ENCODE measurements at regions not wholly inside any gene's neighbourhood (a gene's known extent, or its start where the extent isn't known, plus 50 kb on each side); places are given as distances from the start of the nearest gene placed in this dataset.

DNA sequence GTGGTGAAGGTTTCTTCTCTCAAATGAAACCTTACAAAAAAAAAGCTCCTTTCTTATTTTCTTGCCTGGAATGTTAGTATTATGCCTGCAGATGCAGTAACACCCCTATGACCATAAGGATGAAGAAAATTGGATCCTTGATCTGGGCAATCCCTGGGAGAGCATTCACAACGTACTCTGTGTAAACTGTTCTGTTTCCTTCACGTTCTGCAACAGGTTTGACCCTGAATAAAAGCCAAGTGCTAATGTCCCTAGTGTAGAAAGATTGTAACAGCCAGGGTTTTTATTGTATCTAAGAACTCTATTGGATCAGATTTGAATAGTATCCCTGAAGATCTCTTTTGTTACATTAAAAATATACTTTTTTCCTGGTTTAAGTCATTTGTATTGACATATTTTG lies 1639.6 kb upstream of the ACO1 start:
- intact Hi-C loops (cut with micrococcal nuclease): no loop called here
- H3K27me3 ChIP-seq (ENCODE audit: low read depth): no peaks in the 10 kb centered on the region
- H3K27ac ChIP-seq (replicated peaks): no peak overlapping the region
- no peak overlapping the region for H3K4me3 ChIP-seq
- no peaks in the 10 kb centered on the region for H3K9me3 ChIP-seq (replicated peaks)
- H3K36me3 ChIP-seq: no peaks in the 10 kb centered on the region
- H3K4me1 ChIP-seq: no peaks in the 10 kb centered on the region
- DNase-seq: no peak
- TF ChIP-seq, protein P1, sequence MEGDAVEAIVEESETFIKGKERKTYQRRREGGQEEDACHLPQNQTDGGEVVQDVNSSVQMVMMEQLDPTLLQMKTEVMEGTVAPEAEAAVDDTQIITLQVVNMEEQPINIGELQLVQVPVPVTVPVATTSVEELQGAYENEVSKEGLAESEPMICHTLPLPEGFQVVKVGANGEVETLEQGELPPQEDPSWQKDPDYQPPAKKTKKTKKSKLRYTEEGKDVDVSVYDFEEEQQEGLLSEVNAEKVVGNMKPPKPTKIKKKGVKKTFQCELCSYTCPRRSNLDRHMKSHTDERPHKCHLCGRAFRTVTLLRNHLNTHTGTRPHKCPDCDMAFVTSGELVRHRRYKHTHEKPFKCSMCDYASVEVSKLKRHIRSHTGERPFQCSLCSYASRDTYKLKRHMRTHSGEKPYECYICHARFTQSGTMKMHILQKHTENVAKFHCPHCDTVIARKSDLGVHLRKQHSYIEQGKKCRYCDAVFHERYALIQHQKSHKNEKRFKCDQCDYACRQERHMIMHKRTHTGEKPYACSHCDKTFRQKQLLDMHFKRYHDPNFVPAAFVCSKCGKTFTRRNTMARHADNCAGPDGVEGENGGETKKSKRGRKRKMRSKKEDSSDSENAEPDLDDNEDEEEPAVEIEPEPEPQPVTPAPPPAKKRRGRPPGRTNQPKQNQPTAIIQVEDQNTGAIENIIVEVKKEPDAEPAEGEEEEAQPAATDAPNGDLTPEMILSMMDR (IDR thresholded peaks at IDR 0.05; ENCODE audit: borderline replicate concordance): no peak

DNA sequence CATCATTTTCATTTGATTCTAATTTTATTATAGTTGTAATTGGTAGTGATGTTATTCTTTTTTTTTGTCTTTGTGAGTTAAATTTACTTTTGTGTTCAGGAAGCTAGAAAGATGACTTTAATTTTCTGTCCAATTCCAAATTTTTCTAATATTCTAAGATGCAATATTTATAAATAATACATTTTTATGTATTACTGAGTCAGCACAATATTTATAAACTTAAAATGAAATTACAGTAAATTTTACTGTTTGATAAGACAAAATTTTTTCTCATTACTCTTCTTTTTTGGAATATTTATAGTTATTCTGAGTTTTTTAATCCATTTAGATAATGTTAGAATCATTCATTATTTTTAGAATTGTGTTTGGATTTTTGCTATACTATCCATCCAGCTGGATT lies 1637.9 kb upstream of the ACO1 start:
- Histone ChIP-seq H3K9me3 (replicated peaks) (no peaks in the 10 kb centered on the region), H3K27ac (replicated peaks) (no peak overlapping the region), H3K4me1 (no peaks in the 10 kb centered on the region), H3K36me3 (no peaks in the 10 kb centered on the region), H3K4me3 (no peak overlapping the region), H3K27me3 (ENCODE audit: low read depth) (no peaks in the 10 kb centered on the region)
- no peak for DNase-seq
- intact Hi-C loops (cut with micrococcal nuclease): no loop called here
- TF ChIP-seq, protein P1 (IDR thresholded peaks at IDR 0.05; ENCODE audit: borderline replicate concordance): no peak

DNA sequence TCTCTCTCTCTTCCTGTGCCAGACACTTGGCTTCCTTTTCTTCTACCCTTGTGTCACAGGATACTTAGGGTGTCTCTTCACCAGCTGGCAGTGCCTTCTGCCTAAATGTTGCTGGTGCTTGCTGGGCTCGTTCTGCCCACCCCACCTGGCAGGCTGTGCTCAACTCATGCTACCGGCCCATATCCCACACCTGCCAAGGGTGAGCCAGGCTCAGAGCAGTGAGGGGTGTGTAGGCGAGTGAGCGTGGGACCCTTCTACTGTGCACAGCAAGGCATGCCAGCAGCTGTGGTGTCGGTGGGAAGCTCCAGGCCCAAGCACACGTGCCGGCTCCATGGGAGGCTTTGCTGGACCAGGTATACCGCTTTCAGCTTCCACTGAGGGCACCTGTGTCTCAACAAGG lies 1626.7 kb upstream of the ACO1 start:
- Histone ChIP-seq H3K27me3 (ENCODE audit: low read depth) (no peaks in the 10 kb centered on the region), H3K36me3 (no peaks in the 10 kb centered on the region), H3K9me3 (replicated peaks) (peaks cover 17% of the 10 kb centered on the region), H3K27ac (replicated peaks) (no peak overlapping the region), H3K4me1 (no peaks in the 10 kb centered on the region), H3K4me3 (no peak overlapping the region)
- TF ChIP-seq, protein P1 (IDR thresholded peaks at IDR 0.05; ENCODE audit: borderline replicate concordance): no peak
- no peak for DNase-seq
- intact Hi-C loops (cut with micrococcal nuclease): no loop called here

DNA sequence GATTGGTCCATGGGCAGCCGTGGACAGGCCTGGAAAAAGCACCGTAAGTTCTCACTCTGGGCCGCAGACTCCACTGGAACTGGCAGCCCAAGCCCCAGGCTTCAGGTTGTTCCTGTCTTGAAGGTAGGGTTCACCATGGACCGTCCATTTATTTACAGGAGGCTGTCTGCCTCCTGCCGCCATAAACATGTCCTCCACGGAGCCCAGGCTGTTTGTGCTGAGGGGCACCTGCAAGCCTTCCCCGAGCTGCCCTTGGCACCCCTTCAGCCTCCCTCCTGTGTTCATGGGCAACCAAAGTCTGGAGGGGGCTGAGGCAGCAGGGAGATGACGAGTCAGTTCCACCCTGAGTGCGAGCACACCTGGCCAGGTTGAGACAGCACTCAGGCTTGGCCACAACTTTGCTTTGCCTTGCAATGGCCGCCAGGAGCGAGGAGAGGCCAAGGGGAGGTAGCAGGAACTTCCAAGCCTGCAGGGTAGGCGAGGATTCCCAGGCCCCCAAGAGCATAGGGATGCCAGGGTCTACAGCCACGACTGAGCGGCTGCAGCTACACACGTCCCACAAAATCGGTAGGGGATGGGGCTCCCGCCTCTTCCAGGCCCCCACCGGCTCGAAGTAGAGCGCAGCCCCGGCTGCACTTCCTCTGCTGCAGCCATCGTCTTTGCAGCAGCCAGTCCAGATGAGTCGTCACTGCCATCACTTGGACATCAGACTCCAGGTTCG lies 1625.6 kb upstream of the ACO1 start:
- Histone ChIP-seq H3K4me1 (no peaks in the 10 kb centered on the region), H3K36me3 (no peaks in the 10 kb centered on the region), H3K4me3 (no peak overlapping the region), H3K27me3 (ENCODE audit: low read depth) (no peaks in the 10 kb centered on the region), H3K27ac (replicated peaks) (no peak overlapping the region), H3K9me3 (replicated peaks) (peaks cover 17% of the 10 kb centered on the region)
- intact Hi-C loops (cut with micrococcal nuclease): no loop called here
- DNase-seq: no peak
- TF ChIP-seq, protein P1 (IDR thresholded peaks at IDR 0.05; ENCODE audit: borderline replicate concordance): no peak

DNA sequence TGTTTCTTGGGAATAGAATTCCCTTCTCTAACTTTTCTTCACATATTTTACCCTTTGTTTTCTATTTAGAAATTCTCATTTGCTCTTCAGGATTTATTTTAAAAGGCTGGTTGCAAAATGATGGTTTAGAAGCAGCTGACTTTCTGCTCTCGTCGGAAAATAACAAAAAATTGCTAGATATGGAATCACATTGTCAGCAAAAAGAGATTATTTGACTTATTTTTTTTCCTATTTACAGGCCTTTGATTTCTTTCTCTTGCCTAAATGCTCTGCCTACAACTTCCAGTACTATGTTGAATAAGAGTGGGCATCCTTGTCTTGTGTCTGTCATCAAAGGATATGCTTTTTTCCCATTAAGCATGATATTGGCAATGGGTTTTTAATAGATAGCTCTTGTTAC lies 1619.1 kb upstream of the ACO1 start:
- no peak for DNase-seq
- H3K4me1 ChIP-seq: no peaks in the 10 kb centered on the region
- H3K27me3 ChIP-seq (ENCODE audit: low read depth): no peaks in the 10 kb centered on the region
- TF ChIP-seq, protein P1 (IDR thresholded peaks at IDR 0.05; ENCODE audit: borderline replicate concordance): no peak
- H3K9me3 ChIP-seq (replicated peaks): no peaks in the 10 kb centered on the region
- intact Hi-C loops (cut with micrococcal nuclease): no loop called here
- H3K36me3 ChIP-seq: no peaks in the 10 kb centered on the region
- H3K27ac ChIP-seq (replicated peaks): no peak overlapping the region
- no peak overlapping the region for H3K4me3 ChIP-seq

All from left ventricle myocardium inferior (tissue), 1 donor.